Heart left ventricle (tissue), 16 donors: ENCODE measurements at regions not wholly inside any gene's neighbourhood (a gene's known extent, or its start where the extent isn't known, plus 50 kb on each side); places are given as distances from the start of the nearest gene placed in this dataset.

ENCODE experiments used
- ATAC-seq, 4 donors: fragments of 200-7000 bp; cut with Tn5 transposase; one replicate each; pipeline ENCODE4 v1.9.1; 2020 to 2022; ENCODE audit warnings: moderate library complexity in 4 of 4, mild to moderate bottlenecking in 3 of 4, moderate number of reproducible peaks in 1 of 4
- DNase-seq, 5 donors: peaks; one replicate each; pipeline ENCODE4 v3.0.0-alpha.2; 2020
- H3K27ac ChIP-seq, 12 donors: fragments of 200-600 bp; sonication (generic) in 4 of 12; one replicate each; pipeline versions ENCODE4 v1.5.0 to v1.8.0; 2016 to 2022; ENCODE audit warnings: mild to moderate bottlenecking in 2 of 12
- H3K27me3 ChIP-seq, 9 donors: fragments of 200-600 bp; sonication (generic) in 2 of 9; one replicate each; pipeline versions ENCODE4 v1.5.1 to v1.8.0; 2016 to 2022; ENCODE audit warnings: mild to moderate bottlenecking in 3 of 9
- H3K36me3 ChIP-seq, 9 donors: fragments of 200-600 bp; sonication (generic) in 2 of 9; one replicate each; pipeline versions ENCODE4 v1.5.0 to v1.8.0; 2018 to 2022; ENCODE audit warnings: mild to moderate bottlenecking in 2 of 9
- H3K4me1 ChIP-seq, 12 donors: fragments of 200-600 bp; sonication (generic) in 4 of 12; one replicate each; pipeline versions ENCODE4 v1.5.0 to v1.8.0; 2016 to 2022; ENCODE audit warnings: mild to moderate bottlenecking in 3 of 12
- H3K4me3 ChIP-seq, 12 donors: fragments of 200-600 bp; sonication (generic) in 4 of 12; one replicate each; pipeline versions ENCODE4 v1.5.0 to v1.8.0; 2017 to 2022; ENCODE audit warnings: mild to moderate bottlenecking in 9 of 12, moderate library complexity in 4 of 12
- H3K9me3 ChIP-seq, 12 donors: fragments of 200-600 bp; sonication (generic) in 4 of 12; one replicate each; pipeline versions ENCODE4 v1.5.0 to v1.8.0; 2016 to 2022; ENCODE audit warnings: mild to moderate bottlenecking in 1 of 12
- CTCF ChIP-seq, 12 donors: fragments of 200-600 bp; sonication (generic) in 4 of 12; IDR thresholded peaks; one replicate each; pipeline versions ENCODE4 v1.5.0 to v1.8.0; 2018 to 2022; ENCODE audit warnings: antibody characterized with exemption in 12 of 12, mild to moderate bottlenecking in 5 of 12
- POLR2A ChIP-seq, 2 donors: fragments of 450-650 bp; IDR thresholded peaks; one replicate each; pipeline ENCODE4 v1.6.1; 2017; ENCODE audit warnings: antibody characterized with exemption in 2 of 2, mild to moderate bottlenecking in 2 of 2, moderate library complexity in 2 of 2
- WGBS, 4 donors: extraction: QIAGEN DNeasy Blood & Tissue Kit in 2 of 4; methylation state at CpG; one replicate each; pipeline versions ENCODE4 v1.1.5 to v1.1.7; 2013 to 2018; 5-methylcytosine and 5-hydroxymethylcytosine counted together
- intact Hi-C, 10 donors: fragments of 100-400 bp; cut with DNase I; formaldehyde crosslinking; loops; one replicate each; pipeline versions ENCODE4 v1.11.1 to v1.14.2; 2022
- donor health status: ischemic (EF 13 %, LVEDD 7.1; RV severe dilation, severe dysfunction).
- donor health status: healthy with polysubstance abuse.
- donor health status: DM: no; HTN: yes; CAD: no.
- donor health status: DM: no; HTN: no; CAD: no.
- donor health status: ischemic (EF 25% LVEDD 6.9; RV normal size, moderate dysfunction).
- donor health status: ischemic (EF 25% LVEDD 5.7; RV mildly dilated, moderate dysfunction).
- donor health status: healthy.
- donor health status: DM: yes; HTN: yes; CAD: no.
- donor health status: ischemic (EF 35%, LVEDD 5.7; RV mildly dilated, moderate dysfunction).
- donor health status: nonischemic (EF 11% LVEDD 7.7; RV severe dilation, severe dysfunction).
- donor health status: DM: yes; HTN: yes; CAD: no.
- donor health status: PGD.
- donor health status: ischemic (EF 29% LVEDD 5.4; RV normal size, mild dysfunction).
- donor health status: nonischemic (EF 23%, LVEDD 6.1; RV moderate dilation, normal function).

DNA sequence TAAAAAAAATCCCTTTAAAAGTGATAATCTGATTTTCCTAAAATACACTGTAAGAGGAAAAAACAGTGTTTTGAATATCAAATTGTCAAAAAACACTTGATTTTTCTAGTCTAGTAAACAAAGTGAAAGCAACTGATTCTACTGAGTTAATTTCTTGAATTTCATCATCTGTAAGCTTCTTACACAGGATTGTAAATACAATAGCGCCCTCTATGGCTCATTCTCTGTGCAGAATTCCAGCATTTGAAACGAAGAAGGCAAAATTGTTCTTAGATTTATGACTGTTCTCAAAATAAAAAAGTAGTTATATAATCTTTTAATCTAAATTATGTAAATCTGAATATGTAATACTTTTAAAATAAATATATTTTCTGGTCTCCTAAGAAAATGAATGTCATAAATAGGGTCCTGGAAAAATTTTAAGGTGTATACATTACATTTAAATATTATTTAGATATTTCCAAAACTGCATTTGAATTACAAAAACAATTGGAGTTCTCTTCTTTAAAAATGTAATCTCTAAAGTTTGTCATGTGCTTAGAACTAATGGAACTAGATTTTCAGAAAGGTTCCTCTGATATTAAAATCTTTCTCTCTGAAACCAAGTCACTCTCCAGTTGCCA, 176.9 kb upstream of the MC4R start:
- WGBS, 4 donors, result 0 to 5% (median 1%) methylated on average over 2 of the region's 2 CpGs
- no peak overlapping the region for H3K4me3 ChIP-seq

DNA sequence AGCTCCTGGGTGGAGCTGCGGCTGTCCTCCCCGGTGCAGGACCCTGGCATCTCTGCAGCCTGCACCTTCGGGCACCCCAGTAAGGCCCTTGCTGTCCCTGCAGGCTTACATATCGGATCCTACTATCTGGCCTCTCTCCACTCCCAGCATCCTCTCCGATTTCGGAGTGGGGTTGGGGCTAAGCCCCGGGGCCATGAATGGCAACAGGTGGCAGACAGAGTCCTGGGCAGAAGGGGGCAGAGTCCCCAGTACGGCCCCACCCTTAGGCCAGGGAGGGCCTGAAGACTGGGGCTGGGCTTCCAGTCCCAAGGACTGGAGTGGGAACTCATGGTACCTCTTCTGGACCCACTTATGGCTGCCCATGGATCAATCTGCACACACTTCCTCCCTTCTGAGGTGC, 180.4 kb upstream of the MC4R start:
- H3K27ac ChIP-seq, result no peak overlapping the region
- H3K36me3 ChIP-seq, result no peaks in the 10 kb centered on the region
- peaks cover 0 to 15% (median 0%) of the 10 kb centered on the region in 9 donors for H3K27me3 ChIP-seq
- no peak for ATAC-seq
- no peak for TF ChIP-seq POLR2A (IDR thresholded peaks at IDR 0.05)
- TF ChIP-seq CTCF (IDR thresholded peaks at IDR 0.05), result no peak
- no peaks in the 10 kb centered on the region for H3K9me3 ChIP-seq
- 83 to 91% (median 88%) methylated on average over 7 to 8 of the region's 8 CpGs for WGBS, 4 donors
- intact Hi-C loops, result loop anchor here in 2 of 10 donors (5.0 to 10.0 kb wide), 2 partner anchors 556 to 718 kb away; no protein-coding TSS in a partner anchor
- DNase-seq, result no peak
- no peak overlapping the region for H3K4me3 ChIP-seq
- H3K4me1 ChIP-seq, result no peaks in the 10 kb centered on the region

More for the DNA sequence above, 176.9 kb upstream of the MC4R start:
- Histone ChIP-seq H3K36me3 (no peaks in the 10 kb centered on the region), H3K27me3 (peaks cover 0 to 19% (median 0%) of the 10 kb centered on the region in 9 donors), H3K4me1 (no peaks in the 10 kb centered on the region), H3K9me3 (no peaks in the 10 kb centered on the region), H3K27ac (no peak overlapping the region)
- ATAC-seq (no peak), DNase-seq (no peak)
- intact Hi-C loops, result loop anchor here (2.0 to 10.0 kb wide), 8 partner anchors 455 to 715 kb away; no protein-coding TSS in a partner anchor
- TF ChIP-seq POLR2A (IDR thresholded peaks at IDR 0.05) (no peak), CTCF (IDR thresholded peaks at IDR 0.05) (peak; percentile 47 to 80 (median 72))

DNA sequence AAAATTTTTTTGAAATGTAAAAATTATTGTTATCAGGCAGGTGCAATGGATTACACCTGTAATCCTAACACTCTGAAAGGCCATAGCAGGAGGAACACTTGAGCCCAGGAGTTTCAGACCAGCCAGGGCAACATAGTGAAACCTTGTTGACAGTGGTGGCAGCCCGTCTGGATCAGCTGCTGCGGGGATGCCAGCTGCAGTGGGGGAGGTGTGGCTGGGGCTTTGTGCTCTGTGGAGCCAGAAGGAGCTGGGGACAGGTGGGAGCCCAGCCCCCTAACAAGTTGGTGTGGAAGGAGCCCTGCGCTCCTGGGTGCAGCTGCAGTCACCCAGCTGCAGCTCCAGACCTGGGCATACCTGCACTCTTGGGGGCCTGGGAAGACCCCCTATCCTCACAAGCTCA, 182.4 kb upstream of the MC4R start:
- Histone ChIP-seq H3K27me3 (peaks cover 0 to 12% (median 0%) of the 10 kb centered on the region in 9 donors), H3K9me3 (no peaks in the 10 kb centered on the region), H3K4me3 (no peak overlapping the region), H3K27ac (no peak overlapping the region), H3K4me1 (no peaks in the 10 kb centered on the region), H3K36me3 (no peaks in the 10 kb centered on the region)
- intact Hi-C loops, result loop anchor here in 2 of 10 donors (5.0 to 10.0 kb wide), 2 partner anchors 558 to 720 kb away; no protein-coding TSS in a partner anchor
- no peak for DNase-seq
- no peak for ATAC-seq
- no peak for TF ChIP-seq CTCF (IDR thresholded peaks at IDR 0.05)
- TF ChIP-seq POLR2A (IDR thresholded peaks at IDR 0.05), result no peak
- WGBS, 4 donors, result 59 to 65% (median 60%) methylated on average over 3 of the region's 3 CpGs

DNA sequence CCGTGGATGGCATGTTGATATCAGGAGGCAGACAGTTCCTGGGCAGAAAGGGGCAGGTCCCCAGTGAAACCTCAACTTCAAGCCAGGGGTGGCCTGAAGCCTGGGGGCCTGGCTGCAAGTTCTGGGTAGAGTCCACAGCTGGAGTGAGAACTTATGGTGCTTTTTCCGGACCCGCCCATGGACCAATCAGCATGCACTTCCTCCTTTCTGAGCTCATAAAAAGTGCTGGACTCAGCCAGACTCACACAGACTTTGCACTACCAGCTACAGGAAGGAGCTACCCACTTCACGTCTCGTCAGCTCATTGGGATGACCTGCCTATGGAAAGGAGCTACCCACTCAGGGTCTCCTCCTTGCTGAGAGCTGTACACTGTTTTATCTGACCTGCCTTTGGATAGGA, 183.1 kb upstream of the MC4R start:
- intact Hi-C loops, result loop anchor here in 1 of 10 donors (10.0 kb wide), 1 partner anchor 721 kb away; no protein-coding TSS in a partner anchor
- Histone ChIP-seq H3K27me3 (peaks cover 0 to 12% (median 0%) of the 10 kb centered on the region in 9 donors), H3K36me3 (no peaks in the 10 kb centered on the region), H3K9me3 (no peaks in the 10 kb centered on the region), H3K4me1 (no peaks in the 10 kb centered on the region), H3K4me3 (no peak overlapping the region), H3K27ac (no peak overlapping the region)
- DNase-seq (no peak), ATAC-seq (no peak)
- WGBS, 4 donors, result 44 to 75% (median 63%) methylated on average over 3 to 5 of the region's 5 CpGs
- TF ChIP-seq CTCF (IDR thresholded peaks at IDR 0.05), result no peak
- TF ChIP-seq POLR2A (IDR thresholded peaks at IDR 0.05), result no peak
